22Rv1 (cell line): ENCODE measurements at regions not wholly inside any gene's neighbourhood (a gene's known extent, or its start where the extent isn't known, plus 50 kb on each side); places are given as distances from the start of the nearest gene placed in this dataset.

Experiments
- ZFX ChIP-seq: fragments of 450-650 bp; IDR thresholded peaks from 2 replicates; pipeline ENCODE4 v1.6.1; 2017; ENCODE audit warnings: antibody characterized with exemption, borderline replicate concordance
- TF ChIP-seq, protein P1 (sequence below): fragments of 450-650 bp; IDR thresholded peaks from 2 replicates; pipeline ENCODE4 v1.5.1; 2017; ENCODE audit warnings: mild to moderate bottlenecking

GRCh38 chr10:28839600-28840007 is 162.3 kb downstream of the BAMBI start:
- TF ChIP-seq, protein P1, sequence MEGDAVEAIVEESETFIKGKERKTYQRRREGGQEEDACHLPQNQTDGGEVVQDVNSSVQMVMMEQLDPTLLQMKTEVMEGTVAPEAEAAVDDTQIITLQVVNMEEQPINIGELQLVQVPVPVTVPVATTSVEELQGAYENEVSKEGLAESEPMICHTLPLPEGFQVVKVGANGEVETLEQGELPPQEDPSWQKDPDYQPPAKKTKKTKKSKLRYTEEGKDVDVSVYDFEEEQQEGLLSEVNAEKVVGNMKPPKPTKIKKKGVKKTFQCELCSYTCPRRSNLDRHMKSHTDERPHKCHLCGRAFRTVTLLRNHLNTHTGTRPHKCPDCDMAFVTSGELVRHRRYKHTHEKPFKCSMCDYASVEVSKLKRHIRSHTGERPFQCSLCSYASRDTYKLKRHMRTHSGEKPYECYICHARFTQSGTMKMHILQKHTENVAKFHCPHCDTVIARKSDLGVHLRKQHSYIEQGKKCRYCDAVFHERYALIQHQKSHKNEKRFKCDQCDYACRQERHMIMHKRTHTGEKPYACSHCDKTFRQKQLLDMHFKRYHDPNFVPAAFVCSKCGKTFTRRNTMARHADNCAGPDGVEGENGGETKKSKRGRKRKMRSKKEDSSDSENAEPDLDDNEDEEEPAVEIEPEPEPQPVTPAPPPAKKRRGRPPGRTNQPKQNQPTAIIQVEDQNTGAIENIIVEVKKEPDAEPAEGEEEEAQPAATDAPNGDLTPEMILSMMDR = no peak
- no peak for TF ChIP-seq ZFX
